ENCODE measurements at regions not wholly inside any gene's neighbourhood (a gene's known extent, or its start where the extent isn't known, plus 50 kb on each side); places are given as distances from the start of the nearest gene placed in this dataset.
A peak's percentile ranks its signal among the peaks of the same experiment; 100 is the strongest.

DNA sequence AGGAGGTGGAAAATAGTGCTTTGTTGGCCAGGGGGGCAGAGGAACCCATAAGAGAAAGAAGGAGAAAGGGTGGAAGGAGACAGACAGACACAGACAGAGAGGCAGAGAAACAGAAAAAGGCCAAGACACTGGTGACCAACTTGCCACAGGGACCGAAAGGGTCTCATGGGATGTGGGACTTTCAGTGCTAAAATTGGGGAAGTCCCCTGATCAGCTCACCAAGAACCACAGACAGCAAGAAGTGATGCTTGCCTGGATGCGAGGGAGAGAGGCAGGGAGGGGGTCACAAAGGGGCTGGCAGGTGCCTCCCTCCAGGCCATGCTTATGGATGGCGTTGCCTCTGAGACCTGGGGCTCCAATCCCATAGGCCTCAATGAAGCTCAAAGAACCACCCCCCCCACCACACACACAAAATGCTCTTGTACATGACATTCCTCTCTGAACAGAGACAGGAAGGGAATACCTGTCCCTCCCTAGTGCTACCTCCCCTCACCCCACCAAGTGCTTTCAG, 413.4 kb downstream of the MN1 start:
- in situ Hi-C loops (cut with HindIII; ENCODE audit: low pct_ligation_motif_present, low pct_unique_long_range_greater_than_20kb, low sequenced_read_pairs): no loop called here
- no peak for DNase-seq

DNA sequence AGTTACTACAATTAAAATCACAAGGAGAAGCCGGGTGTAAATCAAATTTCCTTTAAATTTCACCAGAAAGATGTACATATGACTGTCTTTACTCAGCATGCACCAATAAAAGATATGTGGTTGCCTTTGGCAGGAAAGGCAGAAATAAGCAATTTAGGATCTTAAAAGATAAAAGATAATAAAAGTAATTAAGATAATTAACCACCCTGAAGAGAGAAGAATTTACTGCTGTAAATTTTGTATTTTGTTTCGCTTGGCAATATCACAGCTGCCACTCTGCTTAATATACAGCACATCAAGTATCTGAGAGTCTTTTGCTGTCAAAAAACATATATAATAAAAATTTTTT, 411.9 kb downstream of the MN1 start:
- in situ Hi-C loops (cut with HindIII; ENCODE audit: low pct_ligation_motif_present, low pct_unique_long_range_greater_than_20kb, low sequenced_read_pairs): no loop called here
- no peak for DNase-seq

DNA sequence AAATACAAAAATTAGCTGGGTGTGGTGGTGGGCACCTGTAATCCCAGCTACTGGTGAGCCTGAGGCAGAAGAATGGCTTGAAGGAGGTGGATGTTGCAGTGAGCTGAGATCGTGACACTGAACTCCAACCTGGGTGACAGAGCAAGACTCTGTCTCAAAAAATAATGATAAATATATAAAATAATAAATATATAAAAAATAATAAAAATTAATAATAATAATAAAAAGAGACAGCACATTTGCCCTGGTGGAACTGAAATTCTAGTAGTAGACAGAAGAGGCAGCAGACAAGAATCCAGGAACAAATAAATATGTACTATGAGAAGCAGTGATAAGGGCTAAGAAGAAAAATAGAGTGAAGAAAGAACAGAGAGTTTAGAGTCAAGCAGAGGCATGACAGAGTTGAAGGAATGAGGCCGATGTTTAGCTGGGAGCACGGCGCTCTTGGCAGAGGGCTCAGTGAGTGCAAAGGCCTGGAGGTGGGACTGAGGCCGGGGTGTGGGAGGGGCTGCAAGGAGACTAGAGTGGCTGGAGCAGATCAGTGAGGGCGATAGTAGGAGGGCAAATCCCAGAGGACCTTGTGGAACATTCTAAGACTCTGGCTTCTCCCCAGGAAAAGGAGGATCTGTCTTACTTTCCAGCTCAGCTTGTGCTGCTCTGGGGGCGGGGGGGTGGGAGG, 410.3 kb downstream of the MN1 start:
- in situ Hi-C loops (cut with HindIII; ENCODE audit: low pct_ligation_motif_present, low pct_unique_long_range_greater_than_20kb, low sequenced_read_pairs): no loop called here
- DNase-seq: no peak

DNA sequence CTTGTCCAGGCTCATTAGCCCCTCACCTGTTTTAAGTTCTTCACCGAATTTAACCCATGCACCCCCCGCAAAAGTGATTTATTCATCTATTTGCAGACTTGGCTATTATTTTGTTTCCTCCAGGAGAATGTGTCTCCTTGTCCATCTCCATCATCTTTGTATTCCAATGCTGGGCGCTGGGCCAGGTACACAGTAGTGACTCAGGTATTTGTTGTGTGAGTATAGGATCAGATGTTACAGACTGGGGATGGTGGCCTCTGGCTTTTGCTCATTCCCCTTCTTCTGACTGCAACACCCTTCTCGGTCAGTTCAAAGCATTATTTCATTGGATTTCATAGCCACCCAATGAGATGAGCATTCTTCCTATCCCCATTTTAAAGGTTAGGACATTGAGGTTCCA, 408.2 kb downstream of the MN1 start:
- in situ Hi-C loops (cut with HindIII; ENCODE audit: low pct_ligation_motif_present, low pct_unique_long_range_greater_than_20kb, low sequenced_read_pairs): no loop called here
- no peak for DNase-seq

DNA sequence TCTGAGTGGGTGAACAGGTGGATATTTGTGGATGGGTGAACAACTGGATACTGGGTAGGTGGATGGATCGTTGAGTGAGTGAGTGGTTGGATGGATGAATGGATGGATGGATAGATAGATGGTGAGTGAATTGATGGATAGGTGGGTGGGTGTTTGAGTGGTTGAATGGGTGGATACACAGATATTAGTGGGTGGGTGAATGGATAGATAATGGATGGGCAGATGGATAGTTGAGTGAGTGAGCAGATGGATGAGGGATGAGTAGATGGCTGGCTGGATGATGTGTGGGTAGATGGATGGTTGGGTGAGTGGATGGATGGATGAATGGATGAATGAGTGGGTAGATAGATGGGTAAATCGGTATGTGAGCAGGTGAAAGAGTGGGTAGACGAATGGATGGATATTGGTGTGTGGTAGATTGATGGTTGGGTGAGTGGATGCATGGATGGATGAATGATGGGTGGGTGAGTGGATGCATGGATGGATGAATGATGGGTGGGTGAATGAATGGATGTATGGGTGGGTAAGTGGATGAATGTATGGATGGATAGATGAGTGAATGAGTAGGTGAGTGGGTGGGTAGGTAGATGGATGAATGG, 406.7 kb downstream of the MN1 start:
- in situ Hi-C loops (cut with HindIII; ENCODE audit: low pct_ligation_motif_present, low pct_unique_long_range_greater_than_20kb, low sequenced_read_pairs): no loop called here
- no peak for DNase-seq

DNA sequence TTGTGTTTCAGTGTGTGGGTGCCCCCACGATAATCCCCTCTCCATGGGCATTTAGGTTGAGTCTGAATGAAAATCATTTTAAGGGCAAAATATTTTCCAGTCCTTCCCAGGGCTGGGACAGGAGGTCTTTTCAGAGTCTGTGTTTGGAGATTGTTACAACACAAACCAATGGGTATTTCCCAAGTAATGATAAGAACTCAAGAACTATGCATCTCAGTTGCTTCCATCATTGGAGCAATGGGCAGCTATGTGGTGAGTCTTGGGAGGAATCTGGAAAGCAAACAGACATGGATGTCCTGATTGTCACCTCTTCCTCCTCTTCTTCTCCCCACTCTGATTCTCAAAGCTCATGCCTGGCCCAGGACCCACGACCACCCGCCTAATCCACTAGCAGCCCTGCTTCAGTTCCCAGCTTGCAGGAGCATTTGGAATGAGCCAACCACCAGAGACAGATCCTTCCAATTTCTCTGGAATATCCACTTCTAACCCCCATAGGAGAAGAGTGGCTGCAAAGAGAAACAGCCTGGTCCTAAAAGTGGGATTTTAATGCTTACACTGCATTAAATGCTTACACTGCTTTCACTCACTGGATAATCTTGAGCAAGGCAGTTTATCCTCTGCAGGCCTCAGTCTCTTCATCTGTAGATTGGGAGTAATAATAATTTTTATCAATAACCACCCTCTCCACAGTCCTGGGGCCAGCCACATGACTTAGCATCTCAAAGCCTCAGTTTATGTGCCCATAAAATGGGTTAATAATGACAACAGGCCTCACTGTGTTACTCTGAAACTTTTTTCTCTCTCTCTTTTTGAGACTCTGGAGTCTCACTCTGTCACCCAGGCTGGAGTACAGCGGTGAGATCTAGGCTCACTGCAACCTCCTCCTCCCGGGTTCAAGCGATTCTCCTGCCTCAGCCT, 404.3 kb downstream of the MN1 start:
- DNase-seq: no peak
- in situ Hi-C loops (cut with HindIII; ENCODE audit: low pct_ligation_motif_present, low pct_unique_long_range_greater_than_20kb, low sequenced_read_pairs): no loop called here

DNA sequence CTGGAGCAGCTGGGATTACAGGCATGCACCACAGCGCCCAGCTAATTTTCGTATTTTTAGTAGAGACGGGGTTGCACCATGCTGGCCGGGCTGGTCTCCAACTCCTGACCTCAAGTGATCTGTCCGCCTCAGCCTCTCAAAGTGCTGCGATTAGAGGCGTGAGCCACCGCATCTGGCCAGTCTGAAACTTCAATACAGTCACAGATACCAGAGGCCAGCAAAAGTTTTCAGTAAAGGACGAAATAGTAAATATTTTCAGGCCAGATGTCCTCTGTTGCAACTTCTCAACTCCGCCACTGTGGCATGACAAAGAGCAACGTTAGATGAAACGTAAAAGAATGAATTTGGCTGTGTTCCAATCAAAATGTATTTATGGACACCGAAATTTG, 403.6 kb downstream of the MN1 start:
- no peak for DNase-seq
- in situ Hi-C loops (cut with HindIII; ENCODE audit: low pct_ligation_motif_present, low pct_unique_long_range_greater_than_20kb, low sequenced_read_pairs): no loop called here

DNA sequence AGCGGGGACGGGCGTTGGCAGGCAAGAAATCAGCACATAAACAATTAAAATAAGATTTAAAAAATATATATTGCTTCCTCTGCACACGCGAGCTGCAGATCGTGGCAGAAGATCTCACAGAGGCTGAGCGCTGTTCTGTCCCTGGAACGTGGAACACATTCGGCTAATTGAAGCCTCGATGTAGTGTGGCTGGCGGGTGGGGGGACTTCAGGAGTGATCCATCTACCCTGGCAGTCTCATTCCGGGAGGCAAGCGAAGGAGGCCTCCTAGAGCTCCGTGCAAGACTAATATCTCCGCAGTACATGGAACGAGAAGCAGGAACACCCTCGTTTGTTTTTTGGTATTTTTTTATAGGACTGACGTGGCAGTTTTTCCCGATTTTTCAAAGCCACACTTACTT, 402.4 kb downstream of the MN1 start:
- no peak for DNase-seq
- in situ Hi-C loops (cut with HindIII; ENCODE audit: low pct_ligation_motif_present, low pct_unique_long_range_greater_than_20kb, low sequenced_read_pairs): no loop called here

DNA sequence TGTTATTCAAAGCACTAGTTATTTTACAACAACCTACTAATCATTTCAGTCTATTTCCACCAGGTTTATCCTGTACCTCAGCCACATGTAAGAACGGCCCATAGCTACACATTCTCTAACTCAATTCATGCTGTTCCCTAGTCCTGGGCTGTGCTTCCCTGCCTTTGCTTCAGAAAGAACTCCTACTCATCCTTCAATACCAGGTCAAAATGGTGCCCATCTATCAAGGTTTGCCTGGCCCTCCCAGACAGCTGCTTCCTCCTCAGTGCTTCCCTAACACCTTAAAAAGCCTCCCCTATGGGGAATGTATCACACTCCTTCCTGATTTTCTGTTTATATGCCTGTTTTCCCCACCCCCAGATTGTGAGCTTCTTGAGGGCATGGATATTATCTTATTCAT, 400.7 kb downstream of the MN1 start:
- DNase-seq: no peak
- in situ Hi-C loops (cut with HindIII; ENCODE audit: low pct_ligation_motif_present, low pct_unique_long_range_greater_than_20kb, low sequenced_read_pairs): no loop called here

DNA sequence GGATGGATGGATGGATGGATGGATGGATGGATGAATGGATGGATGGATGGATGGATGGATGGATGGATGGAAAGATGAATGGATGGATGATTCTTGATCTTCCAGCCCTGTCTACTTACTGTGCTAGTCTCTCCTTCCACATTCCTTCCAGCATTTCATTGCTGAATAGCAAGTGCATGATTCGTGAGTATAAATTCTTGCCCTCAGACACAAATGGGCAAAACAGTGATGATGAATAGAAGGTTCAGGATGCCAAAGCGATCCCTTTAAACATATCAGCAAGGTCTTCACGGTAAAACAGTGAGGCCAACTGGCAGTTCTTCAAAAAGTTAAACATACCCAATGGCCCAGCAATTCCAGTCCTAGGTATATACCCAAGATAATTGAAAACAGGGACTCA, 400.2 kb downstream of the MN1 start:
- DNase-seq: no peak
- in situ Hi-C loops (cut with HindIII; ENCODE audit: low pct_ligation_motif_present, low pct_unique_long_range_greater_than_20kb, low sequenced_read_pairs): no loop called here

DNA sequence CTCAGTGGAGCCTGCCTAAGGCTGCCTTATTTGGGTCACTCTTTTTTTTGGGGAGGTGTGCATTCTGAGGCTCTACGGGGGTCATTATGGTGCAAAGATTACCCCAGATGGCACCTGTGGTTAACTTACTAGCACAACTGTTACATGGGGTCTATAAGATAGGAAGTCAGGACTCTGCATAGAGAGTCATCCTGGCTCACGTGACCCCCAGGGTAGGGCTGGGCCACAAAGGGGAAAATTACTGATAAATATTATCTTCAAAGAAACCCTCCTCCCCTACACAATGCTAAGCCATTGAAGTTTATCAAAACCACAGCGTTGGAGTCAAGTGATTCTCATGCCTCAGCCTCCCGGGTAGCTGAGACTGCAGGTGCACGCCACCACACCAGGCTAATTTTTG, 397.1 kb downstream of the MN1 start:
- in situ Hi-C loops (cut with HindIII; ENCODE audit: low pct_ligation_motif_present, low pct_unique_long_range_greater_than_20kb, low sequenced_read_pairs): no loop called here
- DNase-seq: no peak

DNA sequence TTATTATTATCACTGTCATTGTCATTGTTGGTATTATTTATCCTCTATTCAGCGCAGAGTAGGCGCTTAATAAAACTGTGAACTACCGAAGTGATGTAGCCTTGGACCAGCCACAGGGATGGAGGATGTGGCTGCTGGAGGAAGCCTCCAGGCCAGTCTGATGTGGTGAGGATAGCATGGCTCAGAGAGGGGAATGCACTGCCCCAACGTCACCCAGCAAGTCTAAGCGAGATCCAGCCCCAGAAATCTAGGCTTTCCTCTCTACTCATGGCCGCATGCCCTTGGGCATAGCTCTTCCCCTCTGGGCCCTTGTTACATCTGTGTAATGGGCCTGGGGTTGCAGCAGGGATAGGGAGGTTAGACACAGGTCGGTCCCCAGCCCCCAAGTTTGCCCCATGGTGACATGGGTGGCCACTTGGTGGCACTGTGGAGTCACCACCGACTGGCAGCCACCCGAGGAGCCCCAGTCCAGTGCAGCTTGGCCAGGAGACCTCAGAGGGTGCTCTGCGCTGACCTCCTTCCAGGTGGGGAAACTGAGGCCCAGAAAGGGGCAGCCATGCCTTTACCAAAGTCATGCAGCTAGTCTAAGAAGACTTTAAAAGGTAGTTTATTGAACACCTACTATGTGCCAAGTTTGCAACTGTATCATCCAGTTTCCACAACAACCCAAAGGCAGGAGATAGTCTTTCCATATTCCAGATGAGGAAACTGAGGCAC, 395.7 kb downstream of the MN1 start:
- in situ Hi-C loops (cut with HindIII; ENCODE audit: low pct_ligation_motif_present, low pct_unique_long_range_greater_than_20kb, low sequenced_read_pairs): no loop called here

DNA sequence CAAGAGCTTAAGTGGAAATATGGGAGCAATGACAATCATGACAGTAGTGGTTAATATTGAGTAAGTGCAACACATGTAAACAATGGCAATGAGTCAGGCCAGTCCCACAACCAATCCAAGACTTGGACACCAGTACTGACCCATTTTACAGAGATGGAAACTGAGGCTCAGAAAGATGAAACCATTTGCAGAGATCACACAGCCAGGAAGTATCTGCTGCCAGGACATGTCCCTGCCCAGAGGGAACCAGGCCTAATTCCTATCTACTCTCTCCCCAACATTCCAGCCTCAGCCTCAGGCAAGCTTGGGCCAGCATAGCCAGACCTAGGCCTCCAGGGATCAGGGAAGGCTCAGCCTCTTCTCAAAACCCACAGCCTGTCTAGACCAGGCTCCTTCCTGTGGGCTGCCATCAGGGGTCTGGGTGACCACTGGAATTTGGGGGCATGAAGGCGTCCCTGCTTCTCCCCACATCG, 395.1 kb downstream of the MN1 start:
- DNase-seq: no peak
- in situ Hi-C loops (cut with HindIII; ENCODE audit: low pct_ligation_motif_present, low pct_unique_long_range_greater_than_20kb, low sequenced_read_pairs): no loop called here

More for the DNA sequence above, 395.7 kb downstream of the MN1 start:
- peak; percentile 61 for DNase-seq

DNA sequence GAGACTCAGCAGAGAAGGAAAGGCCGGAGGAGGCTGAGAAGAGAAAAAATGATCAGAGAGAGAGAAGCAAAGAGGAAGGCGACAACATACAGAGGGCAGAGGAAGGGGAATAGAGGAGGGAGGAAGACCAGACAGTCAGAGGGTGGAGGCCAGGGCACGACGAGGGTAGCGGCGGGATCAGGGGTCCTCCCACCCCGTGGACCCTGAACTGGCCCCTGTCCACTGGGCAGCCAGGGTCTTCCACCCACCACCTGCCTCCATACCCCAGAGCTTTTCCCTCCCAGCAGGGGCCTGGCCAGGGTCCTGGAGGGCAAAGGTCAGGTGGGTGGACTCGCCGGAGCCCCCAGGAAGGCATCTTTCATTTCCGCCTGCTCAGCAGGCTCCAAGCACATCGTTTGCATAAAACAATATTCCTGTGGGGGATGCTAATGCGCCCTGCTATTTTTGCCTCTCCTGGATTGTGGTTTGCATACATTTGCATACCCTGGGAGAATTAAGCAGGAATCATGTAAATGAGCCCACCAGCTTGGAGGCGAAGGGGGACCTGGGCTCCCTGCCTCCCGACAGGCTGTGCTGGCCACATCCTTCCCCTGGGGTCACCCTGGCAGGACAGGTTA, 394.1 kb downstream of the MN1 start:
- in situ Hi-C loops (cut with HindIII; ENCODE audit: low pct_ligation_motif_present, low pct_unique_long_range_greater_than_20kb, low sequenced_read_pairs): no loop called here
- DNase-seq: no peak

DNA sequence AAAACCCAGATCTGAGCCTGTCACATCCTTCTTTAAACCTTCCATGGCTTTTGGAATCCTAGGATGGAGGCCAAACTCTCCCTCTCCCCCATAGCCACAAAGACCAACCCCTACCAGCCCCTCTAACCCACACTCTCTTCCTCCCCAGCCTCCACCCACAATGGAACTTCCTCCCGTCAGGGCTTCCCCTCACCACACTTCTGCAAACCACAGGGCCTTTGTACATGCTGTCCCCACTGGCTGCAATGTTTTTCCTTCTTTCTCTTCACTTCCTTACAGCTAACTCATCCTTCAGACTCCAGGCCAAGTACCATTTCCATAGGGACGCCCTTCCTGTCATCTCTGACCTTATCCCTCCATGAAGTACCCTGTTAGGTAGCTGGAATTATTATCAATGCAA, 393.5 kb downstream of the MN1 start:
- in situ Hi-C loops (cut with HindIII; ENCODE audit: low pct_ligation_motif_present, low pct_unique_long_range_greater_than_20kb, low sequenced_read_pairs): no loop called here
- DNase-seq: no peak

DNA sequence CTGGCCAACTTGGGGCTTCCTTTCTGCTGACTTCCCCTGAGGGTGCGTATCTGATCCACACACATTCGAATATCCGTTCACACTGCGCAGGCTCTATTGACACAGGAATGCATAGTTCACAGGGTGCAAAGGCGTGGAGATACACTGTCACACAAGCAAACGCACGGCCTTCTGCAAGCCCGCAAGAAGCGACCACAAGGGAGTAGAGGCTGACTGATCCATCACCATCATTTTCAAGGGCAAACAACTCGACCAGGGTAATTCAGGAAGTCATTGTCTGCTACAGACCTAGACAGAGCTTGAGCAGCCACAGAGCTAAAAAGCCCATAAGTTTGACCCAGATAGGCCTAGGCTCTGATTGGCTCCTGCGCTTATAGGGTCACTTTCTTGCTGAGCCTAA, 392.3 kb downstream of the MN1 start:
- in situ Hi-C loops (cut with HindIII; ENCODE audit: low pct_ligation_motif_present, low pct_unique_long_range_greater_than_20kb, low sequenced_read_pairs): no loop called here
- no peak for DNase-seq

DNA sequence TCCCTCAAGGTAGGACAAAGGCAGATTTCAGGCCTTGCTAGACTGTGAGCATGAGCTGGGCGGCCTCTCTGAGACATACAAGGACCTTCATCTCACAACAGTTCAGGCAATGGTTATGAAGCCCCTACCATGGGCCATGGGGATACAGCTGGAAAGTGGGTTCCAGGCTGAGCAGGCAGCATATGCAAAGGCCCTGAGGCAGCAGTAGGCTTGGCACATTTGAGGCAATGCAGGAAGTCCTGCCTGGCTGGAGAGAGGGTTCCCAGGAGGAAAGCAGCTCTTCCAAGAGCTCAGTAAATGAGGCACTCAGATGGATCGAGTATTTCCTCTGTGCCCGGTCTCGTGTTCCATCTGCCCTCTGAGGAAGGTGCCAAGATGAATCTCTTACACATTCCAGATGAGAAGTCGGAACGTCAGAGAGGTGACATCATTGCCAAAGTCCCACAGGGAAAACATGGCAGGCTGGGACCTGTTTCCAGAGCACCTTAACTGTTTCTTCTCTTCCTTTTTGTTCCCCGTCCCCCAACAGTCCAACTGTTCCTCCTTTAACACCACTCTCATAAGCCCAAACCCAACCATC, 388.6 kb downstream of the MN1 start:
- in situ Hi-C loops (cut with HindIII; ENCODE audit: low pct_ligation_motif_present, low pct_unique_long_range_greater_than_20kb, low sequenced_read_pairs): no loop called here
- no peak for DNase-seq

DNA sequence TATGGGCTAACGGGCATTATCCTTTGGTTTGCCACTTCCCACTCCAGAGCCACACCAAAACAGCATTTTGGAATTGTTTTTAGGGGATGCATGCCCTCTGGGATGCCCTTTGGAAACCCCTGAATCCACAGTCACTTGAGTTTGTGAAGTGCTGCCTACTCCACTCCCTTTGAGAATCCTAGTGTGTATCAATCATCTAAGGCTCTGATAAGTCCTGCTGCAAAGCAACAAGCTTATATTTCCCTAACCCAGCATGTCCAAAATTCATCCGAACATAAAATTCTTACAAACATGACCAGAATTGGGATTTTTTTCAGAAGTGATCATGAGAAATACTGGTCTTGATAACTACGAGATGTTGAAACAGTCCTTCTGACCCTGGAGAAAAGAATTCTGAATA, 387.9 kb downstream of the MN1 start:
- in situ Hi-C loops (cut with HindIII; ENCODE audit: low pct_ligation_motif_present, low pct_unique_long_range_greater_than_20kb, low sequenced_read_pairs): no loop called here

More for the DNA sequence above, 387.9 kb downstream of the MN1 start:
- DNase-seq: no peak

Data from ACHN (cell line).